NCI-H510A treated with DMSO at 0.1 percent for 48 hours (cell line): ENCODE measurements at regions not wholly inside any gene's neighbourhood (a gene's known extent, or its start where the extent isn't known, plus 50 kb on each side); places are given as distances from the start of the nearest gene placed in this dataset.
"Not testable (repeated sequence)": the region's sequence is repeated elsewhere in the genome, so short reads cannot be mapped to it uniquely, and the experiment has no call there.

Experiments
- DNase-seq: peaks from one replicate; lab custom pipeline; 2025; lab: John Stamatoyannopoulos, UW

DNA sequence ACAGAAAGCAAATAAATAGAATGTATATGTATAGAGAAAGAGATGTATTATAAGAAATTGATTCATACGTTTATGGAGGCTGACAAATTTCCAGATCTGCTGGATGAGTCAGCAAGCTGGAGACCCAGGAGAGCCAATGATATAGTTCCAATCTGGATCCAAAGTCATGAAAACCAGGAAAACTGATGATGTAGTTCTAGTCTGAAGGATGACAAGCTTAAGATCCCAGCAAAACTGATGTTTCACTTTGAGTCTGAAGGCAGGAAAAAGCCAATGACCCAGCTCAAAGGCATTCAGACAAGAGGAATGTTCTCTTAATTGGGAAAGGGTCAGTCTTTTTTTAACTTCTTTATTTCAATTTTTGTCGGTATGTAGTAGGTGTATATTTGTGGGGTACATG, 102.6 kb downstream of the LHFPL1 start:
- no peak for DNase-seq

DNA sequence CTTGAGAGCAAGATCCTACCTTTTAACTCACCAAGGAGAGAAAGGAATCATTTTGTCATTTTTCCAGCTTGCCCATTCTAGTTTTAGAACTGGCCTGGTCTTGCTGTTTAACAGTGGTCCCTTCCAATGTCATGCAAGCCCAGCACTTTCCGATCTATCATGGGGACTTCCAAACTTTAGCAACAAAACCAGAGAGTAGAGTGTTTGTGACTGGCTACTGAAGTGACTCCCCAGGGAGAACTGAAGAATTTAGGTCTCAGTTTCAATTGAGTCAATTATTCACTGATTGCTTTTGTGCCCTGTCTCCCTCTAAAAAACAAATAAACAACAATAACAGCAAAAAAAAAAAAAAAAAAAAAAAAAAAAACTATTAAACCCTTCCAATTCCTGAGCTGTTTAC, 108.3 kb downstream of the LHFPL1 start:
- DNase-seq, result no peak

DNA sequence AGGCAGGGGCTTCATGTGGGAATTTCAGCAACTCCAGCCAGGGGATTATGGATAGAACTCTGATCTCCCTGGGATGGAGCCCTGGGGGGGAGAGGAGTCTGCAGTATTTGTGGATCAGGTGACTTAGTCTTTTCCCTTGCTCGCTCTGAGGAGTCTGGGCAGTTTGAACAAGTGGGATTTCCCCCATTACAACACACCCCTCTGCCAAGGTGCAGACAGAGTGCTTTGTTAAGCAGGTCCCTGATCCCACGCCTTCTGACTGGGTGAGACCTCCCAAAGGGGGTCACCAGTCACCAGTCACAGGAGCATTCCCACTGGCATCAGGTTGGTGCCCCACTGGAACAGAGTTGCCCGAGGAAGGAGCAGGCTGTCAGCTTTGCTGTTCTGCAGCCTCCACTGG, 123.9 kb downstream of the LHFPL1 start:
- DNase-seq, result no peak

DNA sequence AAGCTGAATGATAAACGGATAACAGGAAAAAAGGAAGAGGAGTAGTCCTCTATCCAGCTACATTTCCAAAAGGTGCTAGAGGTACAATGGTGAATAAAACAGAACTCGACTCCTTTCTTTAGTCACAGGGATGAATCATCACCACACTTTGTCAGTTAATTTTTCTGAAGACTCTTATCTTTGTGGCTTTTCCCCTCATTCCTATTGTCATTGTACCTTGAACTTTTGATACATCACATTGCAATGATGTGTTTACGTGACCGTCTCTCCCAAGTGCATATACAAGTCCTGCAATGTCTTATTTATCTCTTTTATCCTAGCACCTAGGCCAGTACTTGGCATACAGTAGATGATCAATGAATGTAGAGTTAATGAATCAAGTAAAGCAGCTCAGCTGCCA, 134.7 kb downstream of the LHFPL1 start:
- no peak for DNase-seq

DNA sequence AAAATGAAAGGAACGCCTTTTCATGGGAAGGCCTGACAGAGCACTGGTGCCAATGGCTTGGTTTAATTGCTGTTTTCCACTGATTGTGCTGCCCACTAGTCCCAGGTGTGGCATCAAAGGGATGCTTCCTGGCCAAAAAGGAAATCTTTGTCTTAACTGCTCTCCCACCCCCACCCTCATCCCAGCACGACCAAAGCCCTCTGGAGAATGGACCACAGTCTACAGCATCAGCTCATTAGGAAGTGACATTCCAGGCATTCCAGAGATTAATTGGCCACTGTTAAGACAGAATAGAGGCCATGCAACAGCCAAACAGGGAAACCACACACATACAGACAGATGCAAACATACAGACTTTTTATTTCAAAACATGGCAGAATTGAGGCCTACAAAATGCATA, 143.2 kb downstream of the LHFPL1 start:
- no peak for DNase-seq

DNA sequence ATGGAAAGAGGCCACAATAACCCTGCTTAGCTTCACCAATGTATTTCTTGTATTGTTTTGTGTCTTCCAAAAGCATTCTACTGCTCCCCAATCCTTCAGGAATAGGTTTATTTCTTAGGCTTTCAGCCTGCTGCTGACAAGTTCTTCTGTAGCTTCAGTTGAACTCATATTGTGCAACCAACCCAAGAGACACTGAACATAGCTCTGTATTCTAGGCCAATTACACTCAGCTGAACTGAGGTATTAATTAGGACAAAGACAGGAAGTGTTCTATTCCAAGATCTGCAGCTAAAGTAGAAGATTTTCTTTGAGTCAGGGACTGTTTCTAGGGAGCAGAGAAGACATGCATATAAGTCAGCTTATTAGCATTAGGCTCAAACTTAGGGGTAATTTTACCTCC, 151.8 kb downstream of the LHFPL1 start:
- DNase-seq, result no peak

DNA sequence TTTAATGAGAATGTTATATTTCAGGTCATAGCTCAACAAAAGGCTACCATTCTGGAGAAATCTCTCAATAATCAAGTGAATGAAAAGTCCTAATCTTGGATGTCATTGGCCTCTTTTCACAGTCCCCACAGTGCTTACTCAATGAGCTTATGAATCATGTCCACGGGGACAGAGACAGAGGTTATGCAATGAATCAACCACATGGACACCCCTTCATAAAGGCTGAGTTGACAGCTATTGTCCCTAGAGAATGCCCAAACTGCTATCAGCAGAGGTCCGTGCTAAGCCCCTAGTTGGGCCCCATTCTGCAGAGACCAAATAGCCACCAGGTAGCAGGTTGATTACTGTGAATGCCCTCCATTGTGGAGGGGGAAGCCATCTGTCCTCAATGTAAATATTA, 158.1 kb downstream of the LHFPL1 start:
- no peak for DNase-seq

DNA sequence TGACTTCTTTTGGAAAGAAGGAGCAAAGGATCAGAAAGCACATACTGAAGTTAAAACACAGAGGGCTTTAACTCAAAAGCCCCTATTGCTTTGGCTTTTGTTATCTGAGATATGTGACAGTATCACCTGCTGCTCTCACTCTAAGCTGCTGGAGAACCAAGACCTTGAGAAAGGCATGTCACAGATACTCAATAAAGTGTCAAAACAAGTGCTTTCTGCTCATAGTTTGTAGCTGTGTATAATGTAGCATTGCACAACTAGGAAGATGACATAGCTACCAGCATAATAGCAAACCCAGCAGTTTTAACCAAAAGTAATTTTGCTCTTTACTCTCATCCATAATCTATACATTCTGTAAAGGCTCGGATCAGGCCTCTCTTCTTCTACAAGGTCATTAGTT, 159.6 kb downstream of the LHFPL1 start:
- DNase-seq, result no peak

DNA sequence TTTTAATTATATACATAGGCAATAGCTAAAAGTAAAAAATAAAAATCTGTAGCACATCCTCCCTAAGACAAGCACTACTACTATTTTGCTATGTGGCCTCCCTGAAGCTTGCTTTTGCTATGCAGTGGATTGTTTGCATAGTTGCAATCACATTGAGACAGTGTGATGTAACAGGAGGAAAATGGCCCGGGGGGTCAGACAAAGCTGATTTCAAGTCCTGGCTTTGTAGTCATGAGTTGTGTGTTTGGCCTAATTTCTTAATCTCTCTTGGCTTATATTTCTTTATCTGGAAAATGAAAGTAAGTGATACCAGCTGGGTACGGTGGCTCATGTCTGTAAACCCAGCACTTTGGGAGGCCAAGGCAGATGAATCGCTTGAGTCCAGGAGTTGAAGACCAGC, 166.6 kb downstream of the LHFPL1 start:
- DNase-seq, result no peak

DNA sequence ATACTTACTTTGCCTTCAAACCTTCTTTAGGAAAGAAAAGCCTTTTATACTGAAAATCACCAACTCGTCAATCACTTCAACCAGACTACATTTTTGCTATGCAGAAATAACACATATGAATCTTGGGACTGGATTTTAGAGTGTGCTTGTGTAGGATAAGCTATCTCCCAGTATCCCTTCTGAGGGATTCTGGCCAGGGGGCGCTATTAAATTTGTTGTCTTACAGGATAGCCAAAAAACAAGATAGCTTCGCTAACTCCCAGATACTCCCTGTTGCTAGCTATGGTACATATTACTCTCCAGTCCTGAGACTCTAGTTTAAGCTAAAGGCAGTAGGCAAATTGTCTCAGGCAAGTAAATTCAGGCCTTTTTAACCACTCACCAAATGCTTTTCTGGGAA, 167.2 kb downstream of the LHFPL1 start:
- no peak for DNase-seq

DNA sequence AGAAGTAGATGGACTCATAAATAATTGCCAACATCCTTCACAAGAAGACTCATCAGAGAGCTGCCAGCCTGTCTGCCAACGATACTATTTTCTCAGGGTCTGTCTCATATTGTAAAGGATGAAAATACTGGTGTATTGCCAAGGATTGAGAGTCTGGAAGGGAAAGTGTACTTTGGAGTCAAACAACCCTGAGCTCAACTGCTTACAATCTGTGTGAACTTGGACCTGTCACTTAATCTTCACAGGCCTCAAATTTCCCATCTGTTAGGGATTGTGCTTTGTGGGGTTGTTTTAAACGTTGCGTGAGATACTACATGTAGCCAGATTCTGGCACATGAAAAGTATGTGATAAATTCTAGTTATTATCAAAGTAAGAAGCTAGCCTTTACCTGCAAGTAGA, 169.1 kb downstream of the LHFPL1 start:
- no peak for DNase-seq

DNA sequence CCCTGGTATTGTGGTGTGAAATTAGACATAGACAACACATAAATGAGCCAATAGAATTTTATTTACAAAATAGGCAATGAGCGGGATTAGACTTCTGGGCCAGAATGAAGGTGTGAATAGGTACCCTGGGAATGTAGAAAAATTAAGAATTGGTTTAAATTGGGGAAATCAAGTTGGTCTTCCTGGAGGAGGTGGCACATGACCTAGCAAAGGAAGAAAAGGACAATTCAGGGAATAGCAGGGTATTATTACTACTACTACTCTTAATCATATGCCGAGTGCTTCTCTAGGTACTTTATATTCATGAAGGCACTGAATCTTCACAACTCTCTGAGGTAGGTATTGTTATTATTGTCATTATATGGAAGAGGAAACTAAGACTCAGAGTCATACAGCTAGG, 202.1 kb downstream of the LHFPL1 start:
- DNase-seq, result no peak

DNA sequence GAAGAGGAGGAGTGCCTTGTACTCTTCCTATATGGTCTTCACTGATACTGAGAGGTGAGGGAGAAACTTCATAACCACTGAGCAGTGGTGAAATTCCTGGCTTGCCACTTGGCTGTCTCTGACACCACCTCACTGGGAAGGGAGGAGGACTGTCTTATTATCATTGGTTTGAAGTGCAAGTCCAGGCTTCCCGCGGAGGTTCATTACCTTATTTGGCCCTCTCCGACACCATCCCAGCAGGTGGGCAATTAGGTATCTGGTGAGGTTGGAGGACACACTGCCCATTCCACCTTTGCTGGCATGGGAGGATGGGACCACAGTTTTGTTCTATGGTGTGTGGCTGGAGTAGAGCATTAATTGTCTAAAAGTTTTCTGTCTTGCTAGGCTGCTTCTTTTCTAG, 206.1 kb downstream of the LHFPL1 start:
- DNase-seq, result no peak

DNA sequence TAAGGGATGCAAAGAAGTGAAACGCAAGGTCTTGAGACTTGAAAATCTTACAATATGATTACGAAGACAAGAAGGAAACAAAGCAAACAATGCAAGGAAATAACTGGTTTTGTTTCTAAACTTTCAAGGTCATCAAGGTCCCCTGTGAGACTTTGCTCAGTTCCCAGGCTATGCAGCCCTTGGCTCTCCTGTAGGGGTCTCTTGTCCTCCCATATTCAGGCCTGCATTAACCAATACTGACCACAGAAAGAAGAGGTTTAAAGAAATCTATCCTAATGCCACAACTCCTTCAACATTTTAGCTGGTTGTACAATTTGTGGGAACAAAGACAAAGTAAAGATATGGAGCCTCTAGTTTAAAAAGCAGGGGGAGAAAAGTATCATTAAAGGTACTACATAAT, 209.2 kb downstream of the LHFPL1 start:
- DNase-seq, result no peak

DNA sequence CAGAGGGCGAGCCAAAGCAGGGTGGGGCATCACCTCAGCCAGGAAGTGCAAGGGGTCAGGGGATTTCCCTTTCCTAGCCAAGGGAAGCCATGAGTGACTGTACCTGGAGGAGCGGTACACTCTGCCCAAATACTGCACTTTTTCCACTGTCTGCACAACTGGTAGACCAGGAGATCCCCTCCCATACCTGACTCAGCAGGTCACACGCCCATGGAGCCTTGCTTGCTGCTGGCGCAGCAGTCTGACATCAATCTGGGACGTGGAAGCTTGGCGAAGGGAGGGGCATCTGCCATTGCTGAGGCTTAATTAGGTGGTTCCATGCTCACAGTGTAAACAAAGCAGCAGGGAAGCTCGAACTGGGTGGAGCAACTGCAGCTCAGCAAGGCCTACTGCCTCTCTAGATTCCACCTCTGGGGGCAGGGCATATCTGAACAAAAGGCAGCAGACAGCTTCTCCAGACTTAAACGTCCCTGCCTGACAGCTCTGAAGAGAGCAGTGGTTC, 217.7 kb downstream of the LHFPL1 start:
- DNase-seq, result not testable (repeated sequence)

DNA sequence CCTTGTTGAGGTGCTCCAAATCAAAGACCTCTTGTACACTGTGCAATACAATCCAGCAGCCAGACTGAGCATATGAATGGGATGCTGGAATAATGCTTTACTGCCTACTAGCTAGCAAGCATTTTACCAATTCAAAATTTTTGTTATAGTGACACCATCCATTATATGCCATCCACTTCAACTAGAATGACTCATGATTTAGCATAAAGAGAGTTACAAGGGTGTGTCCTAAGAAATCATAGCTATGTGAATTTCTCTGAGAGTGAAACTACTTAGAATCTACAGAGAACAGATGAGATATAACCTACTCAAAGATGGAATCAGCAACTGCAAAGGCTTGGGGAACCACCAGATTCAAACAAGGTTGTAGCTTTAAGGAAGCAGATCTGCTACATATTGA, 221.9 kb downstream of the LHFPL1 start:
- no peak for DNase-seq

DNA sequence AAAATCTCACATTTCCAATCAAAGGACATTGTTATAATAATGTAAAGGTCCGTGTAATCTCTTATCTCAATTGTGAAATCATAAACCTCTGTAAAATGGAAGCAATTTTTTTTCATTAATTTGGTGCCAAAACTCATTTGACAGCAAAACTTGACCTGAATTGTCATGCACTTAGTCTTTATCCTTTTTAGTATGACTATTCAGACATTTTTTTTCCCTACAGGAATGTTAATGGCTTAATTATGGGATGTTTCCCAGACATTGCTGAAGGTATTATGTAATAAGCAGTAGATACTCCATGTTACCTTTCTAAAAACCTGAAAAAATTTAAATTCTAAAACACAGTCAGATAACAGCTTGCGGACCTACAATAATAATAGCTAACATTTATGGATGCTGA, 228.9 kb downstream of the LHFPL1 start:
- DNase-seq, result no peak

DNA sequence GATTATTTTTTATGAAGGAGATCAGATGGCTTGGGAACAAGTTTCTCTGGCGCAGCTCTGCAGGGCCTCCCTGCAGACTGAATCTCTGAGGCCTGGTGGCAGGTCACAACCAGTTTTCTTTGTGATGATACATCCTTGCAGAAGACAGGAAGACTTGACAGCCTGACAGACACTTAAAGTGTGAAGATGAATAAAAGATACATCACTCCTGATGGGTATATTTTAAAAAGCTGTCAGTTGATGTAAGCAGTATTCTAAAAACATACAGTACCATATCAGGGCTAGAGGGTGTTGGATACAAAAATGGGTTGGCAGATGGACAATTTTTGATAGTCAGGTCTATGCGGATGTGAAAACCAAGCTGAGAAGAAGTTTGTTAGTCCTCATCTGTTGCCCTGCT, 239.5 kb downstream of the LHFPL1 start:
- no peak for DNase-seq

DNA sequence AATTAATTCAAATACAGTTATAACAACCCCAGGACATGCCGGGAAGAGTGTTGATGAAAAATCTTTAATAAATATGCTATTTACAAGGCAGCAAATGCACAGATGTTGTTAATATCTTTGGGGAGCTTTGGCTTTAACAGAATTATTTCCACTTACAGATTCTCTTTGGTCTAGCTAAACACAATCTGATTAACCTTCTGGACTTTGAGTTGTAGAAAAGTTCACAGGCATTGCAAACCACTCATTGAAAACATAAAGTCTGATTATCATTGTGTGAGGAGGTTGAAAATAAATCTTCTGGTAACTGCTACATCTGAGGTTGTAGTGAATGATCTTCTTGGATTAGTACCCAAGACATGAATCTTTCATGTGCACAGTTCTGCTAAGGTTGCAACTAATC, 255.6 kb downstream of the LHFPL1 start:
- DNase-seq, result no peak

DNA sequence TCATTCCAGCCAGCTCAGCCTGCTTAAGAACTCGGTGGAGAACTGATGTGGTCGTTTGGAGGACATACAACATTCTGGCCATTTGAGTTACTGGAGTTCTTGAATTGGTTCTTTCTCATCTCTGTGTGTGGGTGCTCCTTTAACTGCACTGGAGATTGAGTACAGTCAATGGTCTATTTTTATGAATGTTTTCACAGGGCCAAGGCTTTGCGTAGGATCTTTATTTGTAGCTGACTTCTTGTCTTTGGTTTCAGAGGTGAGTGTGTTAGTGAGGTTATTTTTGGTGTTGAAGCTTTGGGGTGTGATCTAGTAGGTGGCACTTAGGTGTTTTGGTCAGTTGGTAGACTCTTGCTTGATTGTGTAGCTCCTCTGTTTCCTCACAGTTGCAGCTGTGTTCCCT, 288.4 kb downstream of the LHFPL1 start:
- DNase-seq, result no peak

DNA sequence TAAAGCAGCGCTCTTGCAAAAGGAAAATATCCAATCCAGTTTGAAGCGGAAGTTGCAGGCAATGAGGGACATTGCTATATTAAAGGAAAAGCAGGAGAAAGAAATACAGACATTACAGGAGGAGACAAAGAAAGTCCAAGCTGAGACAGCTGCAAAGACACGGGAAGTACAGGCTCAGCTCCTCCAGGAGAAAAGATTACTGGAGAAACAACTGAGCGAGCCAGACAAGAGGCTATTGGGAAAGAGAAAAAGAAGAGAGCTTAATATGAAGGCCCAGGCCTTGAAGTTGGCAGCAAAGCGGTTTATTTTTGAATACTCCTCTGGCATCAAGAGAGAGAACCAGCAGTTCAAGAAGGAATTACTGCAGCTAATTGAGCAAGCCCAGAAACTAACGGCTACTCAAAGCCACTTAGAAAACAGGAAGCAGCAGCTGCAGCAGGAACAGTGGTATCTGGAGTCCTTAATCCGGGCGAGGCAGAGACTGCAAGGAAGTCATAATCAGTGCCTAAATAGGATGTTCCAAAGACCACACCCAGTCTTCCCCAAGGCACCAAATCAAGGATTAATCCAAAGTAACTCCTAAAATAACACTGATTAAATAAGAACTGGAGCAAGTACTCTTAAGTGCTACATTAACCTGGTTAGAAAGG, 298.0 kb downstream of the LHFPL1 start:
- not testable (repeated sequence) for DNase-seq

DNA sequence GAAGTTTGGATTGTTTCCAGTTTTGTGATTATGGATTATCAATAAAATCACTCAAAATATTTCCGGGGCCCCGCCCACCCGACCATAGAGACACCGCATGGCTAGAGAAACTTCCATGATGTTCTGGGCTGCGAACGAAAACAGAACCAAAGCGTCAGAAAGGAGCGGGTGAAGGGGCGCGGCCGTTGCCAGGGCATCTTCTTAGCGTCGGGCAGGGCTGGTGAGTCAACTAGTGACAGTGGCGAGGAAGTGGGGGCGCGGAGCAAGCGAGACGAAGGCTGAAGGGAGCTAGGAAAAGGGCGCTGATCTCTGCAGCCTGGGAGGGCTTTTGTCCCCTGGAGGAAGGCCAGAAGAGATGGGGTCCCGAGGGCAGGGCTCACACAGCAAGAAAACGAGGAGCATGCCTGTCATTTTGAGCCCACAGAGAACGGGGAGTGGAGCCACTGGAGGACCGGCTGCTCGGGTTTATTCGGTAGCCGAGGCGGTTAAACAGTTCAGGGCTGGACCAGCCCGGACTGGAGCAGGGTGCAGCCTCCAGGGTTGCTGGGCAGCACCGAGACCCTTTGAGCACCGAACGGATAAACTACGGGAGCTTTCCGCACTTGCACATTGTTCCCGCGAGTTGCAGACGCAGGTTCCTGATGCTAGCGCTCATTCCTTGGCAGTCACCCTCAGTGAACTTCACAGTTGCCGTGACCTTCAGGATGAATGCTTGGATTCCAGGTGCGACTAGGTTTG, 298.1 kb upstream of the TRPC5 start:
- DNase-seq, result no peak

DNA sequence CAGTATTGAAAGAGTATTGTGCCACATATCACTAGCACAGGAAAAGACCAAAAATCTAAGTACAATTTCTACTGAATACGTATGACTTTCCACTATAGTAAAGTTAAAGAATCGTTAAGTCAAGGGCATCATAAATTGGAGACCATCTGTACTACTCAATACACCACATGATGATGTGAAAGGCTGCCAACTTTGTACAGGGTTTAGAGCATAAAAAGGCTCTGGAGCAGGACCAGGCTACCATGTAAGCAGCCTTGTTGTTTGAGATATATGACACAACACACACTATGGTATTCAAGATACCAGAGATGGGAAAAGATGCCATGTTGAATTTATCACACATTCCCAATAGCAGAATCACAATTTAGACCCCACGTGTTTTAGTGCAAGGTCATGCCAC, 294.9 kb upstream of the TRPC5 start:
- no peak for DNase-seq

DNA sequence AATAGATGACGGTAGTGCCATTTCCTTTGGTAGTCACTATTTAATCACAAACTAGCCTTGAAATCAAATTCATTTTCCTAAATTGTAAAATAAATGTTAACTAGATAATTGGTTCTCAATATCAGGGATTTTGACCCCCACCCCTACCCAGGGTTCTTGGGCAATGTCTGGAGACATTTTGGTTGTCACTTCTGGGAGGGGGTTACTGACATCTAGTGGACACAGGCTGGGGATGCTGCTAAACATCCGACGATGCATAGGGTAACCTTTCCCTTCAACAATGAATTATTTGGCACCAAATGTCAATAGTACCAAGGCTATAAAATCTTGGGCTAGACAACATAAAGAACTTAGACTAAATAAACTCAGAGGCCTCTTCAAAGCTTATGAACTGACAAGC, 285.8 kb upstream of the TRPC5 start:
- no peak for DNase-seq
